ENCODE measurements at regions not wholly inside any gene's neighbourhood (a gene's known extent, or its start where the extent isn't known, plus 50 kb on each side); places are given as distances from the start of the nearest gene placed in this dataset.
"Not testable (repeated sequence)": the region's sequence is repeated elsewhere in the genome, so short reads cannot be mapped to it uniquely, and the experiment has no call there.

DNA sequence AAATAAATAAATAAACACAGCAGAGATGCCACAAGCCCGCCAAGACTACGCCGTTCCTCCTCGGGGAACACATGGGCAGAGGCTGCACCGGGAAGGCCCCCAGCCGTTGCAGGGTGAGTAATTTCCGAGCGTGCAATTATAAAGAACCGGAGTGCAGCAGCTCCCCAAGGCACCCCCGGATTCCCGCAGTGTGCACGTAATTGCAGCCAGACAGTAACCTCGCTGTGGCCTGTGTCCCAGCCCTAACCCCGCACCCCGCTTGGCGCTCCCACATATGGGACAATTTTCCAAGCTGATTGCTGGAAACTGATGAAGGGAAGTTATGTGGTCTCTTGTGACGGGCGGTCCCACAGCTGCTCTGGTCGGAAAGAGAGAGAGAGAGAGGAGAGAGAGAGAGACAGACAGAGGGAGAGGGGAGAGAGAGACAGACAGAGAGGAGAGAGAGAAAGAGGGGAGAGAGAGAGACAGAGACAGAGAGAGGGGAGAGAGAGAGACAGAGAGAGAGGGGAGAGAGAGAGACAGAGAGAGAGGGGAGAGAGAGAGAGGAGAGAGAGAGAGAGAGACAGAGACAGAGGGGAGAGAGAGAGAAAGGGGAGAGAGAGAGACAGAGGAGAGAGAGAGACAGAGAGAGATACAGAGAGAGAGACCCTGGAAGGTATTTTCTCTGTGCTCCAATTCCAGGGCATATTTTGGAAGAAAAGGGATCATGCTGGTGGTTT, 275.4 kb downstream of the SHOX start:
- no peak for DNase-seq (ENCODE audit: low spot score)

DNA sequence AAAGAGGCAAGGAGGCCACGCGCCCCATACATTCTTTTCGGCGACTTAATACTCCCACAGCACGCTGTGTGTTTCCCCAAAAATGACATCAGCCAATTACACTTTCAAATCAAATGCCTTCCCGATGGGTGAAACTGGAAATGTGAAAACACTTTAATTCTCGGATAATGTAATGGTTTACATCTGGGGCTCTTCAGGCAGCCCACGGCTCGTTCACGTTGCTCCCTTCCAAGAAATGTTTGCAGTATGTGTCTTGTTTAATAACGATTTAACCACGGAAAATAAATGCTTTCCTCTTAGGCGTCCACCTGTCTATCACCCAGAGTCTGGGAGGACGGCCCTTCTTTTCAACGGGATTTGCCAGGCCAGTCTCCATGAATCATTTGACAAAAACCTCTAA, 272.5 kb downstream of the SHOX start:
- DNase-seq (ENCODE audit: low spot score), result no peak

DNA sequence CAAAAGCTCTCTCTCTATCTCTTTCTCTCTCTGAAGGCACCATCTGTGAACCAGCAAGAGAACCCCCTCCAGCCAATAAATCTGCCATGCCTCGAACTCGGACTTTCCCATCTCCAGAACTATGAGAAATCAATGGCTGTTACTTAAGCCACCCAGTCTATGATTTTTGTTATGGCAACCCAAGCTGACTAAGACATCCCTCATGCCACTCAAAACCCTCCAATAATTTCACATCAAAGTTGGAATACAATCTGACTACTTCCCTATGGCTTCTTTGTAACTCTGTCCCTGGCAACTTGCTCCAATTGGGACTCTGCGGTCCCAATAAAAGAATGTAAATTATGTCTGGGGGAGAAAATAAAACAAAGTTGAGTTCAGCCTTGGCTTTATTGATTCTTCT, 265.7 kb downstream of the SHOX start:
- DNase-seq (ENCODE audit: low spot score), result no peak

DNA sequence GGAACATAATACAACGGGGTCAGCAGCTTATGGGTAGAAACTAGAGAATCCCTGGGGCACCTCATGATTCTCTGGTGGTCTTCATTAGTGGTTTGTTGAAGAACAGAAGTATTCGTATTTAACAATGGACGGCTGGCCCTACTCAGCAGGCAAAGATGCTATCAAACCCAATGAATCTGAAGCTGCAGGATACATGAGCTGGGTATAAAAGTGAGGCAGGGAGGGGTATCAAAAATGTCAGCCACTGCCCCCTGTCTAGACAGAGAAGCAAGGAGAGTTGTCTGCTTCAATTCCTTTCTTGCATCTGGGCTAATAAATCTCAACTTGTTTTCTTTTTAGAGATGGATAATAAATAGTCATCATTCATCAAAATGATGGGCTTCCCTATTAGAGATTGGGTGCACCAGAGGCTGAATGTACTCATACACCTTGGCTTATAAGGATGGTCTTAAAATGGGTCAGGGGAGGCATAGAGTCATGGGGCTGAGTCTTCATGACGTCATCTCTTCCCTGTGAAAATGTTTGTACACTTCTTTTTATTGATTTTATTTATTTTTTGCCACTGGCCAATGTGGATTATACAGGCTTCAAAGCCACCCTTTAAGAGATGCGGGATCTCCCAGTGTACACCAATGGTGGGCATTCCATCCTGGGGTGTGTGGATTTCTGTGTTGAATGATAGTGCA, 259.5 kb downstream of the SHOX start:
- no peak for DNase-seq (ENCODE audit: low spot score)

DNA sequence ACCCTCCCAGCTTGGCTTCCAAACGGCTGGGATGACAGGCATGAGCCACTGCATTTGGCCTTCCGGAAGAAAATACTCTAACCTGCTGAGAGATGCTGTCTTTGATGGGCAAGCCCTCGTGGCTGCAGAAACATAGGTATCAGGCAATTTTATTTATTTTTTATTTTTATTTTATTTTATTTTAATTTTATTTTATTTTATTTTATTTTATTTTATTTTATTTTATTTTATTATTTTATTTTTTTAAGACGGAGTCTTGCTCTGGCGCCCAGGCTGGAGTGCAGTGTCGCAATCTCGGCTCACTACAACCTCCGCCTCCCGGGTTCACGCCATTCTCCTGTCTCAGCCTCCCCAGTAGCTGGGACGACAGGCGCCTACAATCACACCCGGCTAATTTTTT, 257.1 kb downstream of the SHOX start:
- not testable (repeated sequence) for DNase-seq (ENCODE audit: low spot score)

DNA sequence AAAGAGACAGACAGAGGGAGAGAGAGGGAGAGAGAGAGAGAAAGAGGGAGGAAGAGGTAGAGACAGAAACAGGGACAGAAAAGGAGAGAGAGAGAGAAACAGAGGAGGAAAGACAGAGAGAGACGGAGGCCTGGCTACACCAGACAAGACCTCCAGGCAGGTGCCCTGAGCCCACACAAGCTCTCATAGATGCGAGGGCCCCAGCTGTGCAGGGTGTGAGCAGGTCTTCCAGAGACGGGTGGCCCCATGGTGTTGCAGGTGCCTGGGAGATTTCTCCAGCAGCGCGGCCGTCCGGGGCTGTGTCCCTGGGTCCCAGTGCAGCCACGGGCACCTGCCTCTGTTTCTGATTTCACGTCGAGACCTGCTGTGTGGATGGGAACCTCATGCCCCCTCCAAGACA, 253.0 kb downstream of the SHOX start:
- DNase-seq (ENCODE audit: low spot score), result no peak

DNA sequence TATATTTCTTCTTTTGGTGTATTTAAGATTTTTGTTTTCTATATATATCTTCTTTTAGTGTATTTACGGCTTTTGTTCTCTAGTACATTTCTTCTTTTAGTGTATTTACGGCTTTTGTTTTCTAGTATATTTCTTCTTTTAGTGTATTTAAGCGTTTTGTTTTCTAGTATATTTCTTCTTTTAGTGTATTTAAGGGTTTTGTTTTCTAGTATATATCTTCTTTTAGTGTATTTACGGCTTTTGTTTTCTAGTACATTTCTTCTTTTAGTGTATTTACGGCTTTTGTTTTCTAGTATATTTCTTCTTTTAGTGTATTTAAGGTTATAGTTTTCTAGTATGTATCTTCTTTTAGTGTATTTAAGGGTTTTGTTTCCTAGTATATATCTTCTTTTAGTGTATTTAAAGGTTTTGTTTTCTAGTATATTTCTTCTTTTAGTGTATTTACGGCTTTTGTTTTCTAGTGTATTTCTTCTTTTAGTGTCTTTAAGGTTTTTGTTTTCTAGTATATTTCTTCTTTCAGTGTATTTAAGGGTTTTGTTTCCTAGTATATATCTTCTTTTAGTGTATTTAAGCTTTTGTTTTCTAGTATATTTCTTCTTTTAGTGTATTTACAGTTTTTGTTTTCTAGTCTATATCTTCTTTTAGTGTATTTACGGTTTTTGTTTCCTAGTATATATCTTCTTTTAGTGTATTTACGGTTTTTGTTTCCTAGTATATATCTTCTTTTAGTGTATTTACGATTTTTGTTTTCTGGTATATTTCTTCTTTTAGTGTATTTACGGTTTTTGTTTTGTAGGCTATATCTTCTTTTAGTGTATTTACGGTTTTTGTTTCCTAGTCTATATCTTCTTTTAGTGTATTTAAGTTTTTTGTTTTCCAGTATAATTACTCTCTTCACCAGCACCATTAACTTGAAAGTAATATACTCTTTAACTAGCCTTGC, 249.4 kb downstream of the SHOX start:
- DNase-seq (ENCODE audit: low spot score), result not testable (repeated sequence)

DNA sequence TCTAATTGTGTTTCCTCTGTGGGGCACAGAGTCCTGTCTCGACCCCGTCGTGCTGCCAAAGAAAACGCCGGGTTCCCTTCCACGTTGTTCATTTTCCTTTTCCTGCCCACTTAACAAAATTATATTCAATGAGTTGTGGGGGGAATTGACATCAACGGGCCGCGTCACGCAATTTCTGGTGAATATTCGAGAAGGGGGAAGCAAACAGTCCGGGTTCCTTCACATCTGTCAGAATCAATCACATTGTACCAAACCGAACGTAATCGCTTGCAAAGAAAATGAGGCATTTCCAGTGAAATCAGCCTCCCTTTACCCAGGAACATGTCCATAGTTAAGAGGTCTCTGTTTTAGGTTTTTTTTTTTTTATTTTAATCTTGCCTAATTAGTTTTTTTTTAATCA, 243.5 kb downstream of the SHOX start:
- no peak for DNase-seq (ENCODE audit: low spot score)

DNA sequence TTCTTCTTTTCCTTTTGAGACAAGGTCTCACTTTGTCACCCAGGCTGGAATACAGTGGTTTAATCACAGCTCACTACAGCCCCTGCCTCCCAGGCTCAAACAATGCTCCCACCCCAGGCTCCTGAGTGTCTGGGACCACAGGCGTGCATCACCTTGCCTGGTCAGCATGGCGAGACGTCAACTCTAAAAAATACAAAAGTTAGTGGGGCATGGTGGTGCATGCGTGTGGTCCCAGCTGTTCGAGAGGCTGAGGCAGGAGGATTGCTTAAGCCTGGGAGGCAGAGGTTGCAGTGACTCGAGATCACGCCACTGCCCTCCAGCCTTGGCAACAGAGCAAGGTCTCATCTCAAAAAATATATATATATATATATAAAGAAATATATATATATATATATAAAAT, 242.4 kb downstream of the SHOX start:
- DNase-seq (ENCODE audit: low spot score), result no peak

DNA sequence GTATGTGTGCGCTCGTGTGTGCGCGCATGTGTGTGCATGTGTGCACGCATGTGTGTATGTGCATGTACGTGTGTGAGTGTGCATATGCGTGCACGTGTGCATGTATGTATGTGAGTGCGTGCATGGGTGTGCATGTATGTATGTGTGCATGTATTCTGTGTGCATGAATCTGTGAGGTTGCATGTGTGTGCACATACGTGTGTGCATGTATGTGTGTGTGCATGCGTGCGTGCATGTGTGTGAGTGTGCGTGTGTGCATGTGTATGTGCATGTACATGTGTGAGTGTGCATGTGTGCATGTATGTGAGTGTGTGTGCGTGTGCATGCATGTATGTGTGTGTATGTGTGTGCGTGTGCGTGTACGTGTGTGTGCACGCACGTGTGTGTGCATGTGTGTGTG, 241.5 kb downstream of the SHOX start:
- DNase-seq (ENCODE audit: low spot score), result no peak

DNA sequence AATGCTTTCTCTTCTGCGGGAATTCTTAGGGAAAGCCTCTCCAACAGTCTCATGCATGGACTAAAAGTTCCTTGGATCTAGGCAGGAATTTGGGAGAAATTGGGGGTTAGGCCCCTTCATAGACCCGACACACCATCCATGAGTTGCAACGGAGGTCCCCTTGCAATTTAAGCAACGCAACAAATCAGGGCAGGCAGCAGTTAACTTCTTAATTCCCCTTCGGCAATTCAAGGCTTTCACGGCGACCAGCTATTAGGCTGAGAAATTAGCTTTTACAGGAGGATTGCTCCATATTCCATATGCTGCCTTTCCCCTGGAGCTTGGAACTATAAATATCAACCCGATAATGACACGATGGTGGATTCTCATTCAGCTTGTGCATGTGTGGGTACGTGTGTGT, 241.0 kb downstream of the SHOX start:
- no peak for DNase-seq (ENCODE audit: low spot score)

DNA sequence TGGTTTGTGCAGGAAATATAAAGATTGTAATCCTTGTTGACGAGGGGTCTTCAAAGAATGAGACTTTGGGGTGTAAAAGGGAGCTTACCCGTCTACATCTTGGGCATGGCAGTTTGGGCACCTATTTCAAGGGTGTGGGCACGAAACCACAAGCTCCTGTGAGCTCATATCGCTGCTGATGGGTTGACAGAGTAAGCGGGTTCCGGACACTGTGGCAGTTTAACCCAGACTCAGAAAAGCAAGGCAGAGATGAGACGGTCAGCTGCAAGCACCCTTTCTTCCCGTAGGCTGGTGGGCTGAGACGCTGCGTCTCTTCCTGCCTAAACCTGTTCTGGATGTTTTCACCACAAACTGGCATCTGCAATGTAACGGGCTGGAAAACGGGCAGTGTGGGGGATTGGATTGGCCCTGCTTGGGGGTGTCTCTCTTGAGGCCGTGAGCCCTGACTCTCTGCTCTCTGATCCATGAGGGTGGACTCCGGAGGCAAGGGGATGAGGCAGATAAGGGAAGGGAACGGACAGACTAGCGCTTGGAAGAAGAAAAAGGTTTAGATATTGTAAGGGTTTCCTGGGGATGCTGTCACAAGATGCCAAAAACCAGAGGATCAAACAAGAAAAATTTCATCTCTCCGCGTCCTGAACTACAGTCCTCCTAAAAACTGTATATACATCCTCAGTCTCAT, 237.5 kb downstream of the SHOX start:
- DNase-seq (ENCODE audit: low spot score), result no peak

DNA sequence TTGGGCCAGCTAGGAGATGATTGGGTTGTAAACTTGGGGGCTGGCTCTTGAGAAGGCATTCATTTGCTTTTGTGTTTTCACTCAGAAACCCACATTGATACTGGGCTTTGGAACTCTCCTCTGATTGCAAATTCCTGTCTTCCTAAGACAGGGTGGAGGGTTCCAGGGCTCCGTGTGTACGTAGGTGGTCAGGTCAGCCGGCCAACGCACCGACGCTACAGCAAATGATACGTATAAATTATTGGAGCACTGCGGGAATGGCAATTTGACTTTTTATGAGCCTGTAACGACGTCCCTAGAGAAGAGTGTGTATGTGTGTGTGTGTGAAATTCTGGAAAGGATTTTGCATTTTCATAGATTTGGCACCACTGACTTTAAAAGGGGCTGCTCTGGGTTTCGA, 236.9 kb downstream of the SHOX start:
- no peak for DNase-seq (ENCODE audit: low spot score)

DNA sequence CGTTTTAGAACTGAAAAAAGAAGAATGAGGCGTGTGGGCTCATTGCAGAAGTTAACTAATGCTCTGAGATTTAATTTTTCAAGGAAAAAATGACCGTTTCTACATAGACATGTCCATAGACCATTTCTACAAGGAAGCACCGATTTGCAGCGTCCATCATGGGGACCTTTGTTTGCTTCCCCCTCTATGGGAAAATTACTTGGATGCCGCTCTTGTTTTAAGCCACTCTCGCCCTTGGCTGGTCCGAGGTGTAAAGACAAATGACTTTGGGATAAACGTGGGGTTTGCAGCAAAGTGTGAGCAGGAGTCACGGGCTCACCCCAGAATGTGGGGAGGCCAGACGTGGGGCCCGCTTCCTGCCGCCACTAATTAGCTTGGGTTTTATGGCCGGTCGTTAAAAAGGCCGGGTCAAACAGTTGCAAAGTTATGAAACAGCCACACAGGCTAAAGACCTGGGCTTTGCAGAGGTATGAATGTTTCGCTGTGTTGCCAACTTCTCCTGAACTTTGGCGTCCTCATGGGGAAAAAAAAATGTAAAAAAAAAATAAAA, 235.9 kb downstream of the SHOX start:
- no peak for DNase-seq (ENCODE audit: low spot score)

DNA sequence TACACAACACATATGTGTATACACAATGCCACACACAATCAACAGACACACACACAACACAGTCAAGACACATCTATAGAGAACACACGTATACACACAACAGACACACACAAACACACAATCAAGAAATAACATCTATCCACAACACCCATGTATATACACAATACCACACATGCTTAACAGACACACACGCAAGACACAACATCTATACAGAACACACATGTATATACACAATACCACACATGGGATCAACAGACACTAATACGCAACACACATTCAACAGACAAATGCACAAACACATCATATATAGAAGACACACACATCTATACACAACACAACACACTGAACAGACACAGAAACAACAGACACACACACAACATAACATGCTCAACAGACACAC, 234.8 kb downstream of the SHOX start:
- no peak for DNase-seq (ENCODE audit: low spot score)

DNA sequence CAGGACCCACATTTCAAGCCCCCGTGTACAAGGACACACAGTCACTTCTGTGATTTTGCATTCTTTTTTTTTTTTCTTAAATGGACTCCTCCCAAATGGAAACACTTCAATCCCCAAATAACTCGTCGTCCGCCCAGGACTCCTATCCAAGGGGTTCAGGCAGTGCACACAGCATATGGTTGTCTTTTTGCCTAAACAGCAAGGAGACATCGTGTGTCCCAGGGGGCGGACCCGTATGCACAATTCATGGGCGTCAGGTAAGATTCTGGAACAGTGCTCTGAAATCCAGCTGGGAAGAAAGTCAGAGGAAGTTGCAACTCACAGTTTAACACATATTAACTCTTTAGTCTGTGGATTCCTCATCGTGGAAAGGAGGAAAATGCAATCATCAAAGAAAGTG, 231.3 kb downstream of the SHOX start:
- no peak for DNase-seq (ENCODE audit: low spot score)

DNA sequence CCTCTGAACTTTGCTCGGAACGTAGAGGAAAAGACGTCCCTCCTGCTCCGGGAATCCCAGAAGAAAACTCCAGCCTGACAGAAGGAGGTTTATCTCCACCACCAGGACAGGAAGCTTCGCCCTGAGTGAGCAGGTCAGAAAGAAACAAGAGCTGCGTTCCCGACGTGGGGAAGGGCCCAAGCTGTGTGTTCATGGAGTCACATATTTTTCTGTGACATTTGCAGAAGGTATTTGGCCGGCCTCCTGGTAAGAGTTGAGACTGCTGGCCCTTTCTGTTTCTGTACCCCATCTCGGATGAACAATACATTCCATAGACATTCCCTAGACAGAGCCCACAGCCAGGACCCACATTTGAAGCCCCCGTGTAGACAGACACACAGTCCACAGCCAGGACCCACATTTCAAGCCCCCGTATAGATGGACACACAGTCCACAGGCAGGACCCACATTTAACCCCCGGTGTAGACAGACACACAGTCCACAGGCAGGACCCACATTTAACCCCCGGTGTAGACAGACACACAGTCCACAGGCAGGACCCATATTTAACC, 230.8 kb downstream of the SHOX start:
- DNase-seq (ENCODE audit: low spot score), result no peak

DNA sequence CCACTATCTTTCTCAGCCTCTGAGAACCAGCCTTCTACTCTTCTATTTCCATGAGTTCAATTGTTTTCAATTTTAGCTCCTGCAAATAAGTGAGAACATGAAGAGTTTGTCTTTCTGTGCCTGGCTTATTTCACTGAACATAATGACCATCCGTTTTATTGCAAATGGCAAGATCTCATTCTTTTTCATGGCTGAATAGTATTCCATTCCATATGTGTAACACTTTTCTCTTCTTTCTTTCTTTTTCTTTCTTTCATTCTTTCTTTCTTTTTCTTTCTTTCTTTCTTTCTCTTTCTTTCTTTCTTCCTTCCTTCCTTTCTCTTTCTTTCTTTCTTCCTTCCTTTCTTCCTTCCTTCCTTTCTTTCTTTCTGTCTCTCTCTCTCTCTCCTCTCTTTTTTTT, 228.7 kb downstream of the SHOX start:
- DNase-seq (ENCODE audit: low spot score), result no peak

DNA sequence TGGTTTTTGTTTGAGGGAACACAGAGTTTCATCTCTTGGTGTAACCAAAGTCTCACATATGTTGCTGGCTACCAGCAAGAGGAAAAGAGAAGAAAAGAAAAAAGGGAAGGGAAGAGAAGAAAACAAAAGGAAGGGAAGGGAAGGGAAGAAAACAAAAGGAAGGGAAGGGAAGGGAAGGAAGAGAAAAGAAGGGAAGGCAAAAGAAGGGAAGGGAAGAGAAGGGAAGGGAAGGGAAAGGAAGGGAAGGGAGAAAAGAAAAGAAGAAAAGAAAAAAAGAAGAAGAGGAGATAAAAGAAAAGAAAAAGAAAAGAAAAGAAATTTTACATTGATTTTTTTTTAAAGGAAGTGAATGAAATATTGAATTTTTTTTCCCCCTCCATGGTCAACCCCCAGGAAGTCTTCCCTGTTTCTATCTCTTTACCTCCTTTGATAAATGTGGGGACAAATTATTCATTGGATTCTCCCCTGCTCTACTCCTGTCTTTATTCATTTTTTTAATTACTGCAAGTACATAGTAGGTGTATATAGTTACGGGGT, 228.0 kb downstream of the SHOX start:
- DNase-seq (ENCODE audit: low spot score), result no peak

DNA sequence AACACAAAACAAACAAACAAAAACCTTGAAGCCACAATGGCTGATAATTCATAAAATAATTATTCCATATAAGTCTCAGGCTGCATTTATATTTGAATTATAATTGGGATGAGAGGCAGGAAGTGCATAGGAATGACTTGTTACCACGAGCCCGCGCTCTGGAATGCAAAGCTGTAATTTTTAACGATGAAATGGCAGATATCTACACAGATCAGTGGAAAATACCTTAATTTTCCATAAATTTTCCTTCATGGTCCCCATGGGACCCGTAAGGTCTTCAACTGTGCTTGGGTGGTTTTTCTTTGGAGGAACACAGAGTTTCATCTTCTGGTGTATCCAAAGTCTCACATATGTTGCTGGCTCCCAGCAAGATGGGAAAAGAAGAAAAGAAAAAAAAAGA, 226.8 kb downstream of the SHOX start:
- DNase-seq (ENCODE audit: low spot score), result no peak

Data from mucosa of gallbladder (tissue), 1 donor.